ENCODE measurements at regions not wholly inside any gene's neighbourhood (a gene's known extent, or its start where the extent isn't known, plus 50 kb on each side); places are given as distances from the start of the nearest gene placed in this dataset.

GRCh38 chr18:7288544-7288943 lies 57.7 kb downstream of the LRRC30 start:
- no peak for DNase-seq

DNA sequence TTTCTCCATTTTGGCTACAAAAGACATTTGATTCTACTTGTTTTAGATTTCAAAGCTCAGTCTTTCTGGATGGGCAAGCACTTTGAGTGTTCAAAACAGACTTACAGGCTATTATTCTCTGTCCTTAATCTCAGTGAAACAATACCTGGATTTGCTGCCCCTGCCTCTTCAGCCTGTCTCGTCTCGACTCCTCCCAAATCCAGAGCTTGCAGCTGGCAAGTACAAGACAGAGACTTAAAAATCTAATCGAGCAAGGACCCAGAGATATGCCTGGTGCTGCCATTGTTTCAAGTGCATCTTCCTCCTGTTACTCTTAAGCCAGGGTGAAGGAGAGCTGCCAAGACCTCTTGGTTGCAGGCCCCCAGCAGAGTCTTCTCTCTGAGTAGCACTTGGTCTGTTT lies 59.2 kb downstream of the LRRC30 start:
- no peak for DNase-seq

DNA sequence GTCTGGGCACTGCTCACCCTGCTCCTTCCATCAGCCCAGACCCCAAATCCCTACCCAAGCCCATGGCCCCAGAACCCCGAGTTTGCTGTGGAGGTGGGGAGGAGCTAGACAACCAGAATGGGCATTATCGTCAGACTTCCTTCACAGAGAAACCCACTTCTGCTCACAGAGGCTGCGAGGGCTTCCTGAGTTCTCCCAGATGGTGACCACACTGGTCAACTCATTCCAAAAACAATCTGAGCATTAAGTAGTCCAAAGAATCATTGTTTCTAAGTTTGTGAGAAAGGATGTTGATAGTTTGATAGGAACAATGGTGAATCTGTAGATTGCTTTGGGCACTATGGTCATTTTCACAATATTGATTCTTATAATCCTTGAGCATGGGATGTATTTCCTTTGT lies 60.2 kb downstream of the LRRC30 start:
- DNase-seq: no peak

DNA sequence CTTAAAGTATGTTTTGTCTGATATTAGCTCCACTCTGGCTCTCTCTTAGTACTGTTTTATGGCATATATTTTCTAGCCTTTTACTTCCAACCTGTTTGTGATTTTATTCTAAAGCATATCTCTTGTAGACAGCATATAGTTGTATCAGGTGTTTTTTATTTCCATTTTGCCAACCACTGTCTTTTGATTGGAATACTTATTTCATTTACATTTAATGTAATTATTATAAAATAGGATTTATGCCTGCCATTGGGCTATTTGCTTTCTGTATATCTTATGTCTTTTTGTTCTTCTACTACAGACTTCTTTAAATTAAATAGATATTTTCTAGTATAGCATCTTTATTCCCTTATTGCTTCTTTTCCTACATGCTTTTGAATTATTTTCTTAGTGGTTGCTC lies 67.3 kb downstream of the LRRC30 start:
- DNase-seq: no peak

DNA sequence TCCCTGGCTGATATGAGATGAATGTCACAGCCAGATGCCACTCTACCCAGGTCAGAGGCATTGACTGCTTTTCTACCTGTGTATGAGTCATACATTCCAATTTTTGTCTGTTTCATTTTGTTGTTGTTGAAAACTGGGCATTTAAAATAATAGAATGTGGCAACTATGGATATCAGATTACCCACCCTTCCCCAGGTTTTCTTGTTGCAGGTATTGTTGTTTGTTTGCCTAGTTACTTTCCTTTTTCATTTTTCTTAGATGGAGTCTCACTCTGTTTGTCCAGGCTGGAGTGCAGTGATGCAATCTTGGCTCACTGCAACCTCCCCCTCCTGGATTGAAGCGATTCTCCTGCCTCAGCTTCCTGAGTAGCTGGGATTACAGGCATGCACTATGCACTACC lies 70.2 kb downstream of the LRRC30 start:
- no peak for DNase-seq

DNA sequence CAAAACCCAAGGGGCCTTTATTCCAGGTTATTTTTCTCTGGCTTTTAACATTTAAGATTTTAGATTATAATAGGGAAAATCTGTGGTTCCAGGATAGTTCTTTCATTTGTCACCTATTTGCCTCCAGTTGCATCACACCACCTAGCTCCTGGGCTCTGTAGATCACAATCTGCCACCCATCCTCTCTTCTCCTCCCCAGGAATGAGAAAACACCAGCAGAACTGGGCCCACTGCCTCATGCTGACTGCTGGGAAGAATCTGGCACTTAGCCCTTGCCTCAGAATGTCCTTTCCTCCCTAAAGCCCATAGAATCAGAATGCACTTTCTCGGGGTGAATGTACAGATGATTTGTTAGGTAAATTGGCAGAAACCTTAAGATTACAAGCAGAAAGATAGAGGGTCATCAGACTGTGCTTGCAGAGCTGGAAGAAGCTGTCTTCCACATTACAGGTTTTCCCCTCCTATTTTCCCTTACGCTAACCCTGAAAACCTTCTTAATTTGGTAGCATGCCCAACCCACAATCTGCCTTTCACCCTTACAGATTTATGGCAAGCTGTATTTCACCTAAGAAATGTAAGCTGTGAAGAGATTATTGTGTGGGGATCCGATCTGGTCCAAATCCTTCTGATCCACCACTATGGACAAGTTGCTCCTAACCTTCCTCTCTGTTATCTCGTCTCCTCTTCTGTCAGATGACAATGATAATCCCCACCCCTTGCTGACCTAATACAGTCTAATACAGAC lies 72.6 kb downstream of the LRRC30 start:
- DNase-seq: no peak

DNA sequence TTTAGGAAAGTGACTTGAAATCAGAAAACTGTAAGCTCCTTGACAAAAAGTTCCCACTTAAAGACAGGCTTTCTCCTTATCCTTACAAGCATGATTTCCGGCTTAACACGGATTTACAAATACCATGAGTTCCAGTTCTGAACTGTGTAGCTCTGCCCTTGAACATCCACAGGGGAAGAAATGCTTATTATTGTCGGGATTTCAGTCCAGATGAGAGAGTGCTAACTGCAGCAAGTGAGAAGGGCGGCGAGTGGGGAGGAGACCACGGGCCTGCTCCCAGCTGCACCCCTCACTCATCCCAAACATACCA lies 73.1 kb downstream of the LRRC30 start:
- no peak for DNase-seq

DNA sequence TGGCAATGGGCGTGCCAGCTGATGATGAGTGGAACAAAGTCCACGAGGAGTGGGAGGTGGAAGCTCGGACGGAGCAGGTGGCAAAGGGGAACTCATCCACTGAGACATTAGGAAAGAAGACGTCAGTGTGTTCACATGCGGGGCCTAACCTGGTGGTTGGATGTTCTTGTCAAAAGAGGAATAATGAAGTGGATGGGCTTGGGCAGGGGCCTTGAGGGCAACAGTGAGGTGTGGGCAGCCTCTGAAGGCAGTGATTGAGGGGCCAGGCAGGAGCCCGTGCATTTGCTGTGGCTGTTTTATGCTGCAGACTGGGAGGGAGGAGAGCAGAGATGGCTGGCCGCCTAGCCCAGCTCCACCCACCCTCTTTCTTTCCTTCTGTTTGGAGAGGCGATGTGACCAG lies 74.5 kb downstream of the LRRC30 start:
- DNase-seq: no peak

- no peak for DNase-seq
Observed at GRCh38 chr18:7307030-7307429, 76.1 kb downstream of the LRRC30 start.

GRCh38 chr18:7307526-7307925 lies 76.6 kb downstream of the LRRC30 start:
- DNase-seq: no peak

GRCh38 chr18:7317804-7318231 lies 86.9 kb downstream of the LRRC30 start:
- DNase-seq: no peak

DNA sequence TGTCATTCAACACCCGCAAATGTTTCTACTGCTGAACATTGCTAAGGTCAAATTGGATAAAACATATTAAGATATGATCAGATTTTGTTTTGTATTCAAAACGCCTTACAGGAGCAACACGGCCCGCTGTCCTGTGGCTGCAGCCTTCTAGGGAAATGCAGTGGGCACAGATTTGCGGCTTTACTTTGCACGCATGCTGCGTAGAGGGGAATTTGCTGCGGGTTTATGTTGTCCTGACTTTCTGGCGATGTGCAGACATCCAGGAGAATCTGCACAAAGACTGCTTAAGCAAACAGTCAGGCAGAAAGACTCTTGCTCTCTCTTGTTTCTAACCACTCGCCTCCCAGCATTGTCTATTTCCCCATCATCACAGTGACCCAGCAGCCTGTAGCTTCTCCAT lies 88.3 kb downstream of the LRRC30 start:
- DNase-seq: no peak

DNA sequence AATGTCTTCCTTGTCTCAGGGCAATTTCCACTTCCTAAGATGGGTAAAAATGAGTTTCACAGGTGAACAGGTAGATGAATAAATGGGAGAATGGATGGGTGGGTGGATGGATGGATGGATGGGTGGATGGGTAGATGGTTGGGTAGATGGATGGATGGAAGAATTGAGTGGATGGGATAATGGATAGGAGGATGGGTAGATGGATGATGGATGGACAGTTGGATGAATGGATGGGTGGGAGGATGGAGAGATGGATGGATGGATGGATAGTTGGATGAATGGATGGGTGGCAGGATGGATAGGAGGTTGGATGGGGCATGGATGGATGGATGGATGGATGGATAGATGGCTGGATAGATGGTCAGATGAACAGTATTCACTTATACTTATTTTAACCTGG lies 90.9 kb downstream of the LRRC30 start:
- no peak for DNase-seq

DNA sequence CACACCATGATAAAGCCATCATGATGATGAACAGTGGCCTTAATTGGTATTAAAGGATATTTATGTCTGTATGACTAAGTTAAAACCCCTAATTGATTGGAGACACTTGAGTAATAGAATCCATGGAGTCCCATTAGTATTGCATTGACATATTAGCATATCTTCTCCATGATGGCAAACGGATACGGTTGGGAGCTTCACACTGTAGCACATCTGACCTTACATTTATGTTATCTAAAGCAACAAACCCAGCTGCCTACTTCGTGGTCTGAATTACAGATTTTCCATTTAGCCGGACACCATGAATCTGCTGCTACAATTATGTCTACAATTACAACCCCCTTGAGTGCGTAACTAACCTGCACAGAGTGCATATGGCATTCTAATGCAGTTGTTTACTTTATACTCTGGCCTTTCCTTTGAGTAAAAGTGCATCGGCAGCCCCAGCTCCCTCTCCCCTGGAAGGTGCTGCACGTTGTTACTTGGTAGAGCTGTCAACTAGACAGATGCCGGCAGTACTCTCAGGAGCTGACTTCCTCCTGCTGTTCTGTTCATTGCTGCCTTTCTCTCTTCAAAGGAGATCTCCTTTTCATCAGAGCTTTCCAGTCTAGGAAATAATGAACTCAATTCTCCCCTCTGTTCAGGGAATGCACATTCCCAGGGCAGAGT lies 92.1 kb downstream of the LRRC30 start:
- DNase-seq: no peak

GRCh38 chr18:7325126-7325430 lies 94.2 kb downstream of the LRRC30 start:
- no peak for DNase-seq

DNA sequence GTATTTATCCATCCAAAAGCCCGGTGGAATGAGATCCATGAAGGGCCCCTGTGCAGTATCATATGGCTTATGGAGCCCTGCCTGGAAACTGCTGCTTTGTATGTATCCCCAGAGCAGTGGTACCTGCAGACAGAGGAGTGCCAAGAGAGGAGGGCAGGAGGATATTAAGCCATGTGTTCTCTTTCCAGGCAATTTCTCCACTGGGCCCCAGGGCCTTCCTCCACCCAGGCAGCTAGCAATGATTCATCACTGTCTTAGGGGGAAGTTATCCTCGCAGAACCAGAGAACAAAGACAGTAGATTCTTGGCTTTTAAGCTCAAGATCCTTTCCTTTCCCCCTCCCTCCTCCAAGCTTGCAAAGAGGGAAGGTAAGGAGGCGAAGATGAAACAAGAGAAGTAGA lies 98.1 kb downstream of the LRRC30 start:
- DNase-seq: no peak

DNA sequence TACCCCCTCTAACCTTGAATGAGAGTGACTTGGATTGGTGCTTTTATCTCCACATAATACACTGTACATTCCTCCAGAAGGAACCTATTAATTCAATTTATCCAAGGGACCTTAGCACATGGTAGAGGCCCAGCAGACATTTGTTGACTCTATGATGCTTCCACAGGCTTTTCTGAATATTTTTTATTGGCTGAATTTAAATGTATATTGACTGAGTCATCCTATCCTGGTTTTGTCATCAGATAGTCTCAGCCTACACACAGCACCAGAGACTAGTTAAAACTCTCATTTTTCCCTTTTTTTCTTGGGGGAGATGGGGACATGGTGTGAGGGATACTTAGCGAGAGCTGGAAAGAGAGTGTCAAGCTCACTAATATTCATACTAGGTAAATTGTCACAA lies 101.6 kb downstream of the LRRC30 start:
- DNase-seq: no peak

DNA sequence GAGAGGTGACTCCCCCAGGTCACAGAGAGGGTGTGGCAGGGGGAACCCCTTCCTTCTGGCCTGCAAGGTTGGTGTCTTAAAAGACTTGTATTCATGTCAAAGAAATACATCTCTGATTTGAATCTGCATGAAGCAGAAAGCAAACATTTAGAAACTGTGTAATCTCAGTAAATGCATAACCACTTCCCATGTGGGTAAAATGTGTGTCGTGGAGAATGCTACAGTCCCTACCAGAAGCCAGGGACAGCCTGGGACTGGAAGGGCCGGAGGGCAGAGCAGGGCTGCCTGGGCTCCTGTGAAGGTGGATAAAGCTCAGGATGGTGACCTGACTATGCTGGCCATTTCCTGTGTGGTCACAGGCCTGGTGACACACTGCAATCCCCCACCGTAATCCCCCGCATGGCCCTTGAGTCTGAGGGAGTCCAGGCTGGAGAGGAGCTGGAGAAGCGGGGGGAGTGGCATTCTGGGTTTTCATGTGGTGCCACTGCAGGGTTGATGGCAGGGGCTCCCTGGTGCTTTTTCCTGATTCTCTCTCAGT lies 102.2 kb downstream of the LRRC30 start:
- no peak for DNase-seq

GRCh38 chr18:7334973-7335568 lies 104.2 kb downstream of the LRRC30 start:
- no peak for DNase-seq

DNA sequence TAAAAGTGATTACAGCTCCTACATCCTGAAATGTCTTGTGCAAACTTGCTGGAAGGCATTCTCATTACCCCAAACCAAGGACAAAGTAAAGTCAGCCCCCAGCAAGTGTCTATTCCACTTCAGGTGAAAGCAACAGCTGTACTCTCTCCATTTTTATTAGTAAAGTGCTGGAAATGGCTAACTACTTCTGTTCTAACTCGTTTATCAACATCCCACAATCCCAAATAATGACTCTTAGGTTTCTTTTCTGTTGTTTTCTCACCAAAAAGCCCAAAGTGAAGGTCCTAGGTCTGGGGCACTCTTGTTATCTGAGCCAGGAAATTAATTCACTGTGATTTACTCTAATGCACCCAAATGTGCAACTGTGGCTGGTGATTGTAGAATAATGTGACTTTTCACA lies 105.7 kb downstream of the LRRC30 start:
- no peak for DNase-seq

DNA sequence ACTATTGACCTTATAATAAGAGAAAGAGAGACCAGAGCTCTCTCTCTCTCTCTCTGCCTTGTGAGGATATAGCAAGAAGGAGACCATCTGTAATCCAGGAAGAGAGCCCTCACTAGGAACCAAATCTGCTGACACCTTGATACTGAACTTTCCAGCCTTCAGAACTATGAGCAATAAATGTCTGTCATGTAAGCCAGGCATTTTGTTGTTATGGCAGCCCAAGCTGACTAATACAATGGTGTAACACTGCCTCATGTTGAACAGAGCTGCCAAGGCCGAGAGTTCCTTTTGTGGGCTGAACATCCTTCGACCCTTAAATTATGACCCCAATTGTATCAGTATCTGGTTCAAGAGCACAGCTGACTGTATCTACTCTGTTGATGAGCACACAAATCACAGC lies 108.0 kb downstream of the LRRC30 start:
- DNase-seq: no peak

DNA sequence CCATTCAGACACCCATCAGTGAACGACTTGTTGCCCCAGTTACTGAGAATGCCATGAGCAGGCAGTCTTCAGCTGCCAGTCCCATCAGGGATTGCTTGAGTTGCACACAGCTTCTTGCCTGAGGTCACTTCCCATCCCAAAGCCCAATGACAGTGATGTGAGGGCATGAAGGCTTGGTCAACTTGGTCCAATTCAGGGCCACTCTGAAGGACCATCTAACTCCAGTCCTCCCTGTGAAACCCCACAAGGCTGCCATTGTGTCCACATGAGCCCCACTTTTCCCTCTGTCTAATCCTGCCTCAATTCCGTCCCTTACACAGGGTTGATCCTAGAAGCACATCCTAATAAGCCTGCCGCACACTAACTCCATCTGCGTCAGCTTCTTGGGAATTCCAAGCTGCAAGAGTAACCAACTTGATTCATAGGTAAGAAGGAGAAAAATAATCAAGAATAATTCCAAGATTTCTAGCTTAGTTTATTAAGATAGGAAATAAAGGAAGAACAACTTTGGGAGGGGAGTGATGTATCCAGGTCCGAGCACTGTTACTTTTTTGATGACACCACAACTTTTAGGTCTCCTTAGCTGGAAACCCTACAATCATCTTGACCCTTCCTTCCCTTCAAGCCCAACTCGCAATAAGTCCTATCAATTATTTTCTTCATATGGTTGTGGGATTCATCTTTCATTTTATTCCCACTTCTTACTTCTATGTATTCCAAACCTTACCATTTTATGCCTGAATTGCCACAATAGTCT lies 110.9 kb downstream of the LRRC30 start:
- no peak for DNase-seq

DNA sequence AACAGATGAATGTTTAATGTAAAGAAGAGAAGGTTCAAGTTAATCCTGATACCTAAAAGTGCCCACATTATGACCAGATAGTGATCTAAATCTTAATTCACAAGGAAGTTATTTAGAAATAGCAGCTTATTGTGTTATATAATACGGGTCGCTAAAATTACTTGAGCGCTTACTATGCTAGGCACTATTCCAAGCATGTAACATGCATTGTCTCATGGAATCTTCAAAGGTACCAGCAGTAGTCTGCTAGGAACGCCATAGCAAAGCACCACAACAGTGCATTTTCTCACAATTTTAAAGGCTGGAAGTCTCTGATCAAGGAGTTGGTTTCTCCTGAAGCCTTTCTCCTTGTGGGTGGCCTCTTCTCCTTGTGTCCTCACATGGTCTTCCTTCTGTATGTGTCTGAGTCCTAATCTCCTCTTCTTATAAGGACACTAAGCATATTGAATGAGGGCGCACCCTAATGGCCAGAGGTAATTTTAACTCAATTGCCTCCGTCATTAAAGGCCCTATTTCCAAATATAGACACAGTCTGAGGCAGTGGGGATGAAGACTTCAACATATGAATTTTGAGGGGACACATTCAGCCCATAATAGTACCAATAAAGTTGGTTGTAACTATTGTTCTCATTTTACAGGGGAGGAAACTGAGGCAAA lies 118.4 kb downstream of the LRRC30 start:
- no peak for DNase-seq

Measured in NCI-H1694 (cell line).